ENCODE measurements at regions not wholly inside any gene's neighbourhood (a gene's known extent, or its start where the extent isn't known, plus 50 kb on each side); places are given as distances from the start of the nearest gene placed in this dataset.

- Histone ChIP-seq H3K27me3 (ENCODE audit: control insufficient read depth, insufficient read depth, low read length) (no peaks in the 10 kb centered on the region; the same call in 1 of the 2 replicates), H3K36me3 (replicated peaks; ENCODE audit: control insufficient read depth, insufficient read depth, low read length) (no peaks in the 10 kb centered on the region), H3K4me3 (ENCODE audit: insufficient read depth, low read depth, low read length) (no peak overlapping the region)
- no peak for DNase-seq
These were observed 155.5 kb downstream of the DACT1 start for GRCh38 chr14:58793131-58793740.

- DNase-seq: no peak
- Histone ChIP-seq H3K36me3 (replicated peaks; ENCODE audit: control insufficient read depth, insufficient read depth, low read length) (no peaks in the 10 kb centered on the region), H3K27me3 (ENCODE audit: control insufficient read depth, insufficient read depth, low read length) (no peaks in the 10 kb centered on the region), H3K4me3 (ENCODE audit: insufficient read depth, low read depth, low read length) (no peak overlapping the region)
These were observed 157.4 kb downstream of the DACT1 start for GRCh38 chr14:58794993-58795762.

GRCh38 chr14:58796242-58797009, 158.7 kb downstream of the DACT1 start:
- Histone ChIP-seq H3K4me3 (ENCODE audit: insufficient read depth, low read depth, low read length) (no peak overlapping the region), H3K27me3 (ENCODE audit: control insufficient read depth, insufficient read depth, low read length) (no peaks in the 10 kb centered on the region), H3K36me3 (replicated peaks; ENCODE audit: control insufficient read depth, insufficient read depth, low read length) (no peaks in the 10 kb centered on the region)
- DNase-seq: no peak

- Histone ChIP-seq H3K4me3 (ENCODE audit: insufficient read depth, low read depth, low read length) (no peak overlapping the region), H3K27me3 (ENCODE audit: control insufficient read depth, insufficient read depth, low read length) (no peaks in the 10 kb centered on the region), H3K36me3 (replicated peaks; ENCODE audit: control insufficient read depth, insufficient read depth, low read length) (no peaks in the 10 kb centered on the region)
- no peak for DNase-seq
These were observed 159.3 kb downstream of the DACT1 start for GRCh38 chr14:58797010-58797429.

GRCh38 chr14:58798173-58798572, 160.4 kb downstream of the DACT1 start:
- H3K4me3 ChIP-seq (ENCODE audit: insufficient read depth, low read depth, low read length): no peak overlapping the region
- no peaks in the 10 kb centered on the region for H3K36me3 ChIP-seq (replicated peaks; ENCODE audit: control insufficient read depth, insufficient read depth, low read length)
- H3K27me3 ChIP-seq (ENCODE audit: control insufficient read depth, insufficient read depth, low read length): no peaks in the 10 kb centered on the region
- DNase-seq: no peak

- Histone ChIP-seq H3K36me3 (replicated peaks; ENCODE audit: control insufficient read depth, insufficient read depth, low read length) (no peaks in the 10 kb centered on the region), H3K4me3 (ENCODE audit: insufficient read depth, low read depth, low read length) (no peak overlapping the region), H3K27me3 (ENCODE audit: control insufficient read depth, insufficient read depth, low read length) (no peaks in the 10 kb centered on the region)
- no peak for DNase-seq
These were observed 163.3 kb downstream of the DACT1 start for GRCh38 chr14:58801086-58801485.

- no peaks in the 10 kb centered on the region for H3K36me3 ChIP-seq (replicated peaks; ENCODE audit: control insufficient read depth, insufficient read depth, low read length)
- DNase-seq: no peak
These were observed 167.3 kb downstream of the DACT1 start for GRCh38 chr14:58805057-58805456.

GRCh38 chr14:58805605-58806409, 168.0 kb downstream of the DACT1 start:
- no peaks in the 10 kb centered on the region for H3K27me3 ChIP-seq (ENCODE audit: control insufficient read depth, insufficient read depth, low read length)
- no peaks in the 10 kb centered on the region for H3K36me3 ChIP-seq (replicated peaks; ENCODE audit: control insufficient read depth, insufficient read depth, low read length)
- no peak for DNase-seq
- no peak overlapping the region for H3K4me3 ChIP-seq (ENCODE audit: insufficient read depth, low read depth, low read length)

More at GRCh38 chr14:58805057-58805456, 167.3 kb downstream of the DACT1 start:
- H3K4me3 ChIP-seq (ENCODE audit: insufficient read depth, low read depth, low read length): no peak overlapping the region
- H3K27me3 ChIP-seq (ENCODE audit: control insufficient read depth, insufficient read depth, low read length): no peaks in the 10 kb centered on the region

- H3K4me3 ChIP-seq (ENCODE audit: insufficient read depth, low read depth, low read length): no peak overlapping the region
- H3K27me3 ChIP-seq (ENCODE audit: control insufficient read depth, insufficient read depth, low read length): no peaks in the 10 kb centered on the region
- no peaks in the 10 kb centered on the region for H3K36me3 ChIP-seq (replicated peaks; ENCODE audit: control insufficient read depth, insufficient read depth, low read length)
- no peak for DNase-seq
These were observed 169.4 kb downstream of the DACT1 start for GRCh38 chr14:58807191-58807590.

GRCh38 chr14:58808828-58809227, 171.1 kb downstream of the DACT1 start:
- Histone ChIP-seq H3K36me3 (replicated peaks; ENCODE audit: control insufficient read depth, insufficient read depth, low read length) (no peaks in the 10 kb centered on the region), H3K27me3 (ENCODE audit: control insufficient read depth, insufficient read depth, low read length) (no peaks in the 10 kb centered on the region), H3K4me3 (ENCODE audit: insufficient read depth, low read depth, low read length) (no peak overlapping the region)

GRCh38 chr14:58809520-58809919, 171.8 kb downstream of the DACT1 start:
- no peak for DNase-seq
- H3K36me3 ChIP-seq (replicated peaks; ENCODE audit: control insufficient read depth, insufficient read depth, low read length): no peaks in the 10 kb centered on the region
- H3K27me3 ChIP-seq (ENCODE audit: control insufficient read depth, insufficient read depth, low read length): no peaks in the 10 kb centered on the region
- no peak overlapping the region for H3K4me3 ChIP-seq (ENCODE audit: insufficient read depth, low read depth, low read length)

More at GRCh38 chr14:58808828-58809227, 171.1 kb downstream of the DACT1 start:
- DNase-seq: no peak

GRCh38 chr14:58812050-58812910, 174.5 kb downstream of the DACT1 start:
- Histone ChIP-seq H3K27me3 (ENCODE audit: control insufficient read depth, insufficient read depth, low read length) (no peaks in the 10 kb centered on the region), H3K4me3 (ENCODE audit: insufficient read depth, low read depth, low read length) (no peak overlapping the region), H3K36me3 (replicated peaks; ENCODE audit: control insufficient read depth, insufficient read depth, low read length) (no peaks in the 10 kb centered on the region)
- no peak for DNase-seq

- H3K27me3 ChIP-seq (ENCODE audit: control insufficient read depth, insufficient read depth, low read length): no peaks in the 10 kb centered on the region
- H3K36me3 ChIP-seq (replicated peaks; ENCODE audit: control insufficient read depth, insufficient read depth, low read length): no peaks in the 10 kb centered on the region
- H3K4me3 ChIP-seq (ENCODE audit: insufficient read depth, low read depth, low read length): no peak overlapping the region
- no peak for DNase-seq
These were observed 176.0 kb downstream of the DACT1 start for GRCh38 chr14:58813745-58814144.

All from H7 (cell line).